A673 (cell line): ENCODE measurements at regions not wholly inside any gene's neighbourhood (a gene's known extent, or its start where the extent isn't known, plus 50 kb on each side); places are given as distances from the start of the nearest gene placed in this dataset.

Experiments
- EZH2 ChIP-seq: fragments of 200-600 bp; sonication (generic); IDR thresholded peaks from 2 replicates; pipeline ENCODE4 v1.6.1; 2017; ENCODE audit warnings: borderline replicate concordance, low read depth, mild to moderate bottlenecking, mixed read lengths, antibody characterized with exemption, low read length; ENCODE audit not compliant: poor library complexity, severe bottlenecking
- TF ChIP-seq, protein P1 (sequence below): fragments of 300-800, 200-600 bp; sonication (generic); conservative IDR thresholded peaks from 2 replicates; pipeline ENCODE4 v1.5.1; 2017; ENCODE audit warnings: low read depth, mild to moderate bottlenecking, antibody characterized with exemption, low read length, moderate library complexity, mixed read lengths

DNA sequence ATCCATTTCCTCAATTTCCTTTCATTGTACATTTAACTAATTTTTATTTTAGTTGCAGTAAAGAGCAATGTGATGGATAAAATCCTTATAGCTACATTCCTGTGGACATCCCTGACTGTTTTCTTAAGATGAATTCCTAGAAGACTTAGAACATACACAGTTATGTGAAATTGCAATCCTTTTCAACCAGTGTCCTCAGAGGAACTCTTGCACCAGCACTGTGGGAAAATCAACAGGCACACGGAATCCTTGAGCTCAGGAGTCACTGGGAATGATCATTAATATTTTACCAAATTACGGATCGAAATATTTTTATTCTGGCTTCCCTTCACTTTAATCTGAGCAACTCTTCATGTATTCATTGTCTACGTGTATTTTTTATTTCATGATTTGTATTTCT, 901.9 kb upstream of the WWC1 start:
- TF ChIP-seq, protein P1, sequence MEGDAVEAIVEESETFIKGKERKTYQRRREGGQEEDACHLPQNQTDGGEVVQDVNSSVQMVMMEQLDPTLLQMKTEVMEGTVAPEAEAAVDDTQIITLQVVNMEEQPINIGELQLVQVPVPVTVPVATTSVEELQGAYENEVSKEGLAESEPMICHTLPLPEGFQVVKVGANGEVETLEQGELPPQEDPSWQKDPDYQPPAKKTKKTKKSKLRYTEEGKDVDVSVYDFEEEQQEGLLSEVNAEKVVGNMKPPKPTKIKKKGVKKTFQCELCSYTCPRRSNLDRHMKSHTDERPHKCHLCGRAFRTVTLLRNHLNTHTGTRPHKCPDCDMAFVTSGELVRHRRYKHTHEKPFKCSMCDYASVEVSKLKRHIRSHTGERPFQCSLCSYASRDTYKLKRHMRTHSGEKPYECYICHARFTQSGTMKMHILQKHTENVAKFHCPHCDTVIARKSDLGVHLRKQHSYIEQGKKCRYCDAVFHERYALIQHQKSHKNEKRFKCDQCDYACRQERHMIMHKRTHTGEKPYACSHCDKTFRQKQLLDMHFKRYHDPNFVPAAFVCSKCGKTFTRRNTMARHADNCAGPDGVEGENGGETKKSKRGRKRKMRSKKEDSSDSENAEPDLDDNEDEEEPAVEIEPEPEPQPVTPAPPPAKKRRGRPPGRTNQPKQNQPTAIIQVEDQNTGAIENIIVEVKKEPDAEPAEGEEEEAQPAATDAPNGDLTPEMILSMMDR, result no peak
- TF ChIP-seq EZH2, result no peak
